Skeletal muscle tissue (tissue), 3 donors: ENCODE measurements at regions not wholly inside any gene's neighbourhood (a gene's known extent, or its start where the extent isn't known, plus 50 kb on each side); places are given as distances from the start of the nearest gene placed in this dataset.

Experiments
- H3K27ac ChIP-seq: one replicate; pipeline ENCODE4 v1.7.0; 2013; ENCODE audit warnings: mild to moderate bottlenecking, low read depth, low read length, inconsistent platforms
- H3K27me3 ChIP-seq, 3 donors: one replicate each; pipeline ENCODE4 v1.7.0; 2013; ENCODE audit warnings: low read length in 3 of 3; ENCODE audit not compliant: control insufficient read depth in 3 of 3, insufficient read depth in 3 of 3
- H3K36me3 ChIP-seq, 3 donors: one replicate each; pipeline ENCODE4 v1.7.0; 2013; ENCODE audit warnings: low read length in 3 of 3; ENCODE audit not compliant: control insufficient read depth in 3 of 3, insufficient read depth in 3 of 3
- H3K4me1 ChIP-seq, 3 donors: one replicate each; pipeline ENCODE4 v1.7.0; 2013; ENCODE audit warnings: low read length in 3 of 3, mild to moderate bottlenecking in 3 of 3; ENCODE audit not compliant: control insufficient read depth in 3 of 3, insufficient read depth in 3 of 3
- H3K4me3 ChIP-seq, 3 donors: one replicate each; pipeline ENCODE4 v1.7.0; 2013; ENCODE audit warnings: low read length in 3 of 3
- H3K9ac ChIP-seq, 3 donors: one replicate each; pipeline ENCODE4 v1.7.0; 2013; ENCODE audit warnings: low read length in 3 of 3, mild to moderate bottlenecking in 3 of 3, moderate library complexity in 2 of 3, low read depth in 1 of 3
- H3K9me3 ChIP-seq, 3 donors: one replicate each; pipeline ENCODE4 v1.7.0; 2013; ENCODE audit warnings: low read length in 3 of 3; ENCODE audit not compliant: control insufficient read depth in 3 of 3
- donor health status: Osteomylitis.

GRCh38 chr11:92504004-92504403, 279.4 kb downstream of the FAT3 start:
- Histone ChIP-seq H3K4me3 (no peak overlapping the region), H3K27me3 (no peaks in the 10 kb centered on the region), H3K27ac (no peak overlapping the region), H3K9me3 (no peaks in the 10 kb centered on the region), H3K36me3 (no peaks in the 10 kb centered on the region), H3K4me1 (no peaks in the 10 kb centered on the region), H3K9ac (no peak overlapping the region)

- no peaks in the 10 kb centered on the region for H3K36me3 ChIP-seq
- no peak overlapping the region for H3K27ac ChIP-seq
- H3K4me1 ChIP-seq = no peaks in the 10 kb centered on the region
- H3K9me3 ChIP-seq = no peaks in the 10 kb centered on the region
- no peaks in the 10 kb centered on the region for H3K27me3 ChIP-seq
- H3K4me3 ChIP-seq = no peak overlapping the region
- no peak overlapping the region for H3K9ac ChIP-seq
Observed at GRCh38 chr11:92504534-92504933, 279.9 kb downstream of the FAT3 start.

- no peaks in the 10 kb centered on the region for H3K36me3 ChIP-seq
- H3K9me3 ChIP-seq = no peaks in the 10 kb centered on the region
- H3K27me3 ChIP-seq = no peaks in the 10 kb centered on the region
- H3K4me1 ChIP-seq = no peaks in the 10 kb centered on the region
- H3K27ac ChIP-seq = no peak overlapping the region
- no peak overlapping the region for H3K9ac ChIP-seq
- H3K4me3 ChIP-seq = no peak overlapping the region
Observed at GRCh38 chr11:92505689-92506088, 281.1 kb downstream of the FAT3 start.

GRCh38 chr11:92506809-92507336, 282.3 kb downstream of the FAT3 start:
- no peak overlapping the region for H3K4me3 ChIP-seq
- no peaks in the 10 kb centered on the region for H3K27me3 ChIP-seq
- no peak overlapping the region for H3K27ac ChIP-seq
- no peaks in the 10 kb centered on the region for H3K9me3 ChIP-seq
- no peaks in the 10 kb centered on the region for H3K4me1 ChIP-seq
- H3K36me3 ChIP-seq = no peaks in the 10 kb centered on the region
- H3K9ac ChIP-seq = no peak overlapping the region

GRCh38 chr11:92510591-92510990, 286.0 kb downstream of the FAT3 start:
- no peak overlapping the region for H3K4me3 ChIP-seq
- H3K9ac ChIP-seq = no peak overlapping the region
- H3K27ac ChIP-seq = no peak overlapping the region
- H3K4me1 ChIP-seq = no peaks in the 10 kb centered on the region
- no peaks in the 10 kb centered on the region for H3K9me3 ChIP-seq
- no peaks in the 10 kb centered on the region for H3K27me3 ChIP-seq
- no peaks in the 10 kb centered on the region for H3K36me3 ChIP-seq

GRCh38 chr11:92511522-92512203, 287.0 kb downstream of the FAT3 start:
- Histone ChIP-seq H3K4me3 (no peak overlapping the region), H3K4me1 (no peaks in the 10 kb centered on the region), H3K9me3 (no peaks in the 10 kb centered on the region), H3K27me3 (no peaks in the 10 kb centered on the region), H3K36me3 (no peaks in the 10 kb centered on the region), H3K27ac (no peak overlapping the region), H3K9ac (no peak overlapping the region)

- H3K36me3 ChIP-seq = no peaks in the 10 kb centered on the region
- no peak overlapping the region for H3K9ac ChIP-seq
- H3K27me3 ChIP-seq = no peaks in the 10 kb centered on the region
- no peak overlapping the region for H3K4me3 ChIP-seq
- H3K4me1 ChIP-seq = no peaks in the 10 kb centered on the region
- H3K9me3 ChIP-seq = no peaks in the 10 kb centered on the region
- no peak overlapping the region for H3K27ac ChIP-seq
Observed at GRCh38 chr11:92512204-92512569, 287.6 kb downstream of the FAT3 start.

GRCh38 chr11:92523611-92524010, 299.0 kb downstream of the FAT3 start:
- Histone ChIP-seq H3K27ac (no peak overlapping the region), H3K9ac (no peak overlapping the region), H3K27me3 (no peaks in the 10 kb centered on the region), H3K4me1 (no peaks in the 10 kb centered on the region), H3K4me3 (no peak overlapping the region), H3K9me3 (no peaks in the 10 kb centered on the region), H3K36me3 (no peaks in the 10 kb centered on the region)

GRCh38 chr11:92524542-92524941, 299.9 kb downstream of the FAT3 start:
- H3K4me3 ChIP-seq = no peak overlapping the region
- H3K4me1 ChIP-seq = no peaks in the 10 kb centered on the region

GRCh38 chr11:92527467-92527866, 302.8 kb downstream of the FAT3 start:
- H3K9me3 ChIP-seq = peaks cover 0 to 2% (median 0%) of the 10 kb centered on the region in 3 donors
- no peaks in the 10 kb centered on the region for H3K36me3 ChIP-seq
- no peaks in the 10 kb centered on the region for H3K4me1 ChIP-seq
- no peak overlapping the region for H3K4me3 ChIP-seq
- H3K27me3 ChIP-seq = no peaks in the 10 kb centered on the region
- H3K9ac ChIP-seq = no peak overlapping the region
- no peak overlapping the region for H3K27ac ChIP-seq

More at GRCh38 chr11:92524542-92524941, 299.9 kb downstream of the FAT3 start:
- Histone ChIP-seq H3K27me3 (no peaks in the 10 kb centered on the region), H3K9ac (no peak overlapping the region), H3K9me3 (no peaks in the 10 kb centered on the region), H3K36me3 (no peaks in the 10 kb centered on the region), H3K27ac (no peak overlapping the region)
